COLO829 (cell line): ENCODE measurements at regions not wholly inside any gene's neighbourhood (a gene's known extent, or its start where the extent isn't known, plus 50 kb on each side); places are given as distances from the start of the nearest gene placed in this dataset.
"Not testable (repeated sequence)": the region's sequence is repeated elsewhere in the genome, so short reads cannot be mapped to it uniquely, and the experiment has no call there.

Experiments used
- DNase-seq: peaks from one replicate; pipeline ENCODE4 v3.0.0; 2012; ENCODE audit warnings: low spot score

- no peak for DNase-seq
Observed at GRCh38 chr12:114616081-114616480, 67.9 kb downstream of the TBX3 start.

GRCh38 chr12:114614040-114614439, 69.9 kb downstream of the TBX3 start:
- DNase-seq, result no peak

GRCh38 chr12:114612062-114612461, 71.9 kb downstream of the TBX3 start:
- DNase-seq, result no peak

- no peak for DNase-seq
Observed at GRCh38 chr12:114611145-114612018, 72.6 kb downstream of the TBX3 start.

- DNase-seq, result no peak
Observed at GRCh38 chr12:114608509-114608908, 75.5 kb downstream of the TBX3 start.

GRCh38 chr12:114605918-114606317, 78.1 kb downstream of the TBX3 start:
- DNase-seq, result no peak

GRCh38 chr12:114604606-114605005, 79.4 kb downstream of the TBX3 start:
- DNase-seq, result no peak

GRCh38 chr12:114600584-114600983, 83.4 kb downstream of the TBX3 start:
- DNase-seq, result not testable (repeated sequence)

- DNase-seq, result no peak
Observed at GRCh38 chr12:114598111-114598510, 85.9 kb downstream of the TBX3 start.

- DNase-seq, result no peak
Observed at GRCh38 chr12:114592946-114593345, 91.0 kb downstream of the TBX3 start.

GRCh38 chr12:114588061-114588460, 95.9 kb downstream of the TBX3 start:
- no peak for DNase-seq

- DNase-seq, result no peak
Observed at GRCh38 chr12:114580306-114580705, 103.7 kb downstream of the TBX3 start.

GRCh38 chr12:114579389-114579788, 104.6 kb downstream of the TBX3 start:
- DNase-seq, result no peak

GRCh38 chr12:114562654-114563053, 121.3 kb downstream of the TBX3 start:
- no peak for DNase-seq

- DNase-seq, result no peak
Observed at GRCh38 chr12:114555451-114555850, 128.5 kb downstream of the TBX3 start.

GRCh38 chr12:114547636-114548035, 136.3 kb downstream of the TBX3 start:
- no peak for DNase-seq

GRCh38 chr12:114530417-114530816, 124.5 kb upstream of the TBX5 start:
- no peak for DNase-seq

- DNase-seq, result no peak
Observed at GRCh38 chr12:114529966-114530365, 124.0 kb upstream of the TBX5 start.

- DNase-seq, result no peak
Observed at GRCh38 chr12:114528766-114529165, 122.8 kb upstream of the TBX5 start.

GRCh38 chr12:114521160-114521559, 115.2 kb upstream of the TBX5 start:
- DNase-seq, result not testable (repeated sequence)

- no peak for DNase-seq
Observed at GRCh38 chr12:114512351-114512750, 106.4 kb upstream of the TBX5 start.

GRCh38 chr12:114508529-114509129, 102.7 kb upstream of the TBX5 start:
- DNase-seq, result peak; percentile 79

GRCh38 chr12:114506651-114507050, 100.7 kb upstream of the TBX5 start:
- no peak for DNase-seq

- DNase-seq, result no peak
Observed at GRCh38 chr12:114504311-114504710, 98.4 kb upstream of the TBX5 start.
